HEK293 (cell line): ENCODE measurements at regions not wholly inside any gene's neighbourhood (a gene's known extent, or its start where the extent isn't known, plus 50 kb on each side); places are given as distances from the start of the nearest gene placed in this dataset.

Experiments
- CTCF ChIA-PET: fragments of 350-600 bp; formaldehyde crosslinking; extraction: SDS; loops from one replicate; lab custom pipeline; 2021; ENCODE audit warnings: antibody characterized with exemption; lab: Yijun Ruan, JAX
- POLR2A ChIA-PET: fragments of 300-600 bp; formaldehyde crosslinking; extraction: SDS; loops from one replicate; lab custom pipeline; 2020; ENCODE audit warnings: antibody characterized with exemption, inconsistent platforms; lab: Yijun Ruan, JAX
- H3K27ac ChIP-seq: fragments of 200-500 bp; sonication (Bioruptor generic); 2 replicates; pipeline ENCODE4 v1.5.1; 2014; ENCODE audit warnings: low read depth, low read length, control low read depth, inconsistent platforms; ENCODE audit errors: extremely low read depth
- H3K36me3 ChIP-seq, 2 experiments: fragments of 200-500 bp in 1 of 2; sonication (Bioruptor generic) in 1 of 2; 1 replicate in 1 of 2; 2 replicates in 1 of 2; pipeline ENCODE4 v1.5.1; 2014 to 2017; ENCODE audit warnings: inconsistent platforms in 2 of 2, low read length in 2 of 2; ENCODE audit not compliant: control insufficient read depth in 2 of 2, insufficient read depth in 1 of 2
- H3K4me1 ChIP-seq: fragments of 200-500 bp; sonication (Bioruptor generic); 2 replicates; pipeline ENCODE4 v1.5.1; 2014; ENCODE audit warnings: mild to moderate bottlenecking, low read length, inconsistent platforms; ENCODE audit not compliant: control insufficient read depth, insufficient read depth
- H3K4me3 ChIP-seq: 2 replicates; pipeline ENCODE4 v1.5.1; 2011; ENCODE audit warnings: low read depth, mild to moderate bottlenecking, control low read depth, low read length, moderate library complexity
- H3K9me3 ChIP-seq: fragments of 200-500 bp; sonication (Bioruptor generic); 2 replicates; pipeline ENCODE4 v1.5.1; 2014; ENCODE audit warnings: low read depth, low read length, inconsistent platforms; ENCODE audit not compliant: control insufficient read depth, insufficient read depth
- KLF8 ChIP-seq: fragments of 450-650 bp; formaldehyde crosslinking; IDR thresholded peaks from 2 replicates; pipeline ENCODE4 v1.5.1; 2016; ENCODE audit warnings: missing biosample characterization, missing genetic modification characterization
- SALL2 ChIP-seq: fragments of 450-650 bp; formaldehyde crosslinking; IDR thresholded peaks from 2 replicates; pipeline ENCODE4 v1.5.0; 2017; ENCODE audit warnings: missing biosample characterization, mild to moderate bottlenecking, missing genetic modification characterization, borderline replicate concordance
- TRIM28 ChIP-seq: IDR thresholded peaks from 2 replicates; pipeline ENCODE4 v1.6.1; 2011; ENCODE audit warnings: low read length, control low read depth, borderline replicate concordance
- ZNF132 ChIP-seq: fragments of 450-650 bp; formaldehyde crosslinking; IDR thresholded peaks from 2 replicates; pipeline ENCODE4 v1.5.1; 2017; ENCODE audit warnings: missing biosample characterization, missing genetic modification characterization, borderline replicate concordance
- ZNF169 ChIP-seq: fragments of 450-650 bp; formaldehyde crosslinking; IDR thresholded peaks from 2 replicates; pipeline ENCODE4 v1.5.1; 2016; ENCODE audit warnings: missing biosample characterization, missing genetic modification characterization
- ZNF18 ChIP-seq: fragments of 450-650 bp; formaldehyde crosslinking; IDR thresholded peaks from 2 replicates; pipeline ENCODE4 v1.5.1; 2016; ENCODE audit warnings: missing biosample characterization, missing genetic modification characterization
- ZNF202 ChIP-seq: fragments of 450-650 bp; formaldehyde crosslinking; IDR thresholded peaks from 2 replicates; pipeline ENCODE4 v1.5.1; 2016; ENCODE audit warnings: missing biosample characterization, missing genetic modification characterization, borderline replicate concordance
- ZNF23 ChIP-seq: fragments of 450-650 bp; formaldehyde crosslinking; IDR thresholded peaks from 2 replicates; pipeline ENCODE4 v1.5.1; 2016; ENCODE audit warnings: missing biosample characterization, missing genetic modification characterization, borderline replicate concordance
- ZNF350 ChIP-seq: fragments of 450-650 bp; formaldehyde crosslinking; IDR thresholded peaks from 2 replicates; pipeline ENCODE4 v1.5.0; 2017; ENCODE audit warnings: missing biosample characterization, mild to moderate bottlenecking, missing genetic modification characterization
- ZNF394 ChIP-seq: fragments of 450-650 bp; formaldehyde crosslinking; IDR thresholded peaks from 2 replicates; pipeline ENCODE4 v1.5.1; 2016; ENCODE audit warnings: missing biosample characterization, missing genetic modification characterization, mild to moderate bottlenecking, moderate library complexity, borderline replicate concordance
- ZNF433 ChIP-seq: fragments of 450-650 bp; formaldehyde crosslinking; IDR thresholded peaks from 2 replicates; pipeline ENCODE4 v1.5.1; 2016; ENCODE audit warnings: missing biosample characterization, missing genetic modification characterization, low read depth
- ZNF513 ChIP-seq: fragments of 450-650 bp; IDR thresholded peaks from 2 replicates; pipeline ENCODE4 v1.5.1; 2018; ENCODE audit warnings: missing biosample characterization, missing genetic modification characterization
- ZNF558 ChIP-seq: fragments of 450-650 bp; formaldehyde crosslinking; IDR thresholded peaks from 2 replicates; pipeline ENCODE4 v1.5.1; 2016; ENCODE audit warnings: missing biosample characterization, missing genetic modification characterization
- TF ChIP-seq, protein P1 (sequence below): fragments of 450-650 bp; formaldehyde crosslinking; IDR thresholded peaks from 2 replicates; pipeline ENCODE4; 2016; ENCODE audit warnings: missing biosample characterization, missing genetic modification characterization
- TF ChIP-seq, protein P2 (sequence below): fragments of 450-650 bp; formaldehyde crosslinking; IDR thresholded peaks from 2 replicates; pipeline ENCODE4 v1.5.1; 2016; ENCODE audit warnings: missing biosample characterization, missing genetic modification characterization
- TF ChIP-seq, protein P3 (sequence below): fragments of 450-650 bp; formaldehyde crosslinking; IDR thresholded peaks from 2 replicates; pipeline ENCODE4 v1.5.1; 2017; ENCODE audit warnings: missing biosample characterization, missing genetic modification characterization

GRCh38 chr1:200234938-200235337 lies 174.9 kb downstream of the ZNF281 start:
- Histone ChIP-seq H3K4me1 (no peaks in the 10 kb centered on the region), H3K36me3 (no peaks in the 10 kb centered on the region), H3K4me3 (no peak overlapping the region), H3K9me3 (no peaks in the 10 kb centered on the region)
- POLR2A ChIA-PET, result interaction anchor here (0.7 kb wide), 1 partner anchor 11 kb away, joined by 3 read pairs; no protein-coding TSS in a partner anchor
- CTCF ChIA-PET, result interaction anchor here (1.0 kb wide), 1 partner anchor 274 kb away, joined by 4 read pairs; no protein-coding TSS in a partner anchor
- TF ChIP-seq TRIM28, result no peak
- no peak for TF ChIP-seq SALL2 (tag by site-specific recombination)
- TF ChIP-seq, protein P1, sequence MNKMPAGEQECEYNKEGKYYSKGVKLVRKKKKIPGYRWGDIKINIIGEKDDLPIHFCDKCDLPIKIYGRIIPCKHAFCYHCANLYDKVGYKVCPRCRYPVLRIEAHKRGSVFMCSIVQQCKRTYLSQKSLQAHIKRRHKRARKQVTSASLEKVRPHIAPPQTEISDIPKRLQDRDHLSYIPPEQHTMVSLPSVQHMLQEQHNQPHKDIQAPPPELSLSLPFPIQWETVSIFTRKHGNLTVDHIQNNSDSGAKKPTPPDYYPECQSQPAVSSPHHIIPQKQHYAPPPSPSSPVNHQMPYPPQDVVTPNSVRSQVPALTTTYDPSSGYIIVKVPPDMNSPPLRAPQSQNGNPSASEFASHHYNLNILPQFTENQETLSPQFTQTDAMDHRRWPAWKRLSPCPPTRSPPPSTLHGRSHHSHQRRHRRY (tag by site-specific recombination), result no peak
- TF ChIP-seq ZNF23 (tag by site-specific recombination), result no peak
- no peak for TF ChIP-seq ZNF169 (tag by site-specific recombination)
- TF ChIP-seq ZNF558 (tag by site-specific recombination), result no peak
- TF ChIP-seq ZNF394, result no peak
- TF ChIP-seq ZNF132 (tag by site-specific recombination), result no peak
- TF ChIP-seq, all 188 proteins: peak for 0
- H3K27ac ChIP-seq, result no peak overlapping the region

- H3K4me1 ChIP-seq, result no peaks in the 10 kb centered on the region
- TF ChIP-seq ZNF18 (tag by site-specific recombination), result no peak
- TF ChIP-seq, protein P2, sequence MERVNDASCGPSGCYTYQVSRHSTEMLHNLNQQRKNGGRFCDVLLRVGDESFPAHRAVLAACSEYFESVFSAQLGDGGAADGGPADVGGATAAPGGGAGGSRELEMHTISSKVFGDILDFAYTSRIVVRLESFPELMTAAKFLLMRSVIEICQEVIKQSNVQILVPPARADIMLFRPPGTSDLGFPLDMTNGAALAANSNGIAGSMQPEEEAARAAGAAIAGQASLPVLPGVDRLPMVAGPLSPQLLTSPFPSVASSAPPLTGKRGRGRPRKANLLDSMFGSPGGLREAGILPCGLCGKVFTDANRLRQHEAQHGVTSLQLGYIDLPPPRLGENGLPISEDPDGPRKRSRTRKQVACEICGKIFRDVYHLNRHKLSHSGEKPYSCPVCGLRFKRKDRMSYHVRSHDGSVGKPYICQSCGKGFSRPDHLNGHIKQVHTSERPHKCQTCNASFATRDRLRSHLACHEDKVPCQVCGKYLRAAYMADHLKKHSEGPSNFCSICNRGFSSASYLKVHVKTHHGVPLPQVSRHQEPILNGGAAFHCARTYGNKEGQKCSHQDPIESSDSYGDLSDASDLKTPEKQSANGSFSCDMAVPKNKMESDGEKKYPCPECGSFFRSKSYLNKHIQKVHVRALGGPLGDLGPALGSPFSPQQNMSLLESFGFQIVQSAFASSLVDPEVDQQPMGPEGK (tag by site-specific recombination), result no peak
- no peak for TF ChIP-seq ZNF350
- TF ChIP-seq KLF8, result no peak
- TF ChIP-seq ZNF433 (tag by site-specific recombination), result no peak
- no peak for TF ChIP-seq ZNF513 (tag by site-specific recombination)
- TF ChIP-seq, protein P3, sequence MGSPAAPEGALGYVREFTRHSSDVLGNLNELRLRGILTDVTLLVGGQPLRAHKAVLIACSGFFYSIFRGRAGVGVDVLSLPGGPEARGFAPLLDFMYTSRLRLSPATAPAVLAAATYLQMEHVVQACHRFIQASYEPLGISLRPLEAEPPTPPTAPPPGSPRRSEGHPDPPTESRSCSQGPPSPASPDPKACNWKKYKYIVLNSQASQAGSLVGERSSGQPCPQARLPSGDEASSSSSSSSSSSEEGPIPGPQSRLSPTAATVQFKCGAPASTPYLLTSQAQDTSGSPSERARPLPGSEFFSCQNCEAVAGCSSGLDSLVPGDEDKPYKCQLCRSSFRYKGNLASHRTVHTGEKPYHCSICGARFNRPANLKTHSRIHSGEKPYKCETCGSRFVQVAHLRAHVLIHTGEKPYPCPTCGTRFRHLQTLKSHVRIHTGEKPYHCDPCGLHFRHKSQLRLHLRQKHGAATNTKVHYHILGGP (tag by site-specific recombination), result no peak
- TF ChIP-seq ZNF202 (tag by site-specific recombination), result no peak
- H3K9me3 ChIP-seq, result no peaks in the 10 kb centered on the region
- ChIA-PET CTCF (interaction anchor here (1.1 kb wide), 1 partner anchor 46 kb away, joined by 4 read pairs; no protein-coding TSS in a partner anchor), POLR2A (no interaction called here)
- no peaks in the 10 kb centered on the region for H3K36me3 ChIP-seq
- no peak overlapping the region for H3K4me3 ChIP-seq
- H3K27ac ChIP-seq, result no peak overlapping the region
Measured at GRCh38 chr1:200233393-200233792, 176.4 kb downstream of the ZNF281 start.
